HG02588 (cell line): ENCODE measurements at regions not wholly inside any gene's neighbourhood (a gene's known extent, or its start where the extent isn't known, plus 50 kb on each side); places are given as distances from the start of the nearest gene placed in this dataset.
"Not testable (repeated sequence)": the region's sequence is repeated elsewhere in the genome, so short reads cannot be mapped to it uniquely, and the experiment has no call there.

ENCODE experiments used
- ATAC-seq: cut with Tn5 transposase; IDR thresholded peaks from one replicate; pipeline ENCODE4 v1.9.1; 2021; ENCODE audit warnings: mild to moderate bottlenecking, moderate library complexity; ENCODE audit not compliant: unreplicated experiment

DNA sequence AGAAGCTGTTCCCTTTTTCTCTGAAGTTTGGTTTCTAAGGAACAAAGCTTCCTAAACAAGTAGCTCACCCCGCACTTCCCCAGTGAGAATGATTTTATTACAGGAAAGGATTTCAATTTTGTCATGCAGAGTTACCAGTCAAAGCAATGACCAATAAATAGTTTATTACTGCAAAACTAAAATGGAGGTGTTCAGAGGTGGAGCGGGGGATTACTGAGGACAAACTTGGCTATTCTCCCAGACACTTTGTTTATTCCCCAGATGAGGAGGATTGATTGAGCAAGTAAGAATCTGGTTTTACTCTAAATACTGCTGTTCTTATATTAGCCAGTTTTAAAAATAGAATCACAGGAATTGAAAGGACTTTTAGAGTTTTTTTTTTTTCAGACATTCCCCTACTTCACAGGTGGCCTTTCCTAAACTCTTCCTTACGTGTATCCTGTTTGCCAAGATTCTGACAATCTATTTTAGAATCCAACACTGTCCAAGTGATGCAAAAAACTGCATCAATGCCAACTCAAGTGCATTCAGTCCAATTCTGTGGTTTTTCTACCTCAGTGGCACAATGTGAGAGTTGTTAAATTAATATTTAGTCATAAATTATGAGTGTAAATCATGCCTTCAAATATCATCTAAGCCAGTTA lies 136.1 kb downstream of the TNFSF18 start:
- no peak for ATAC-seq

DNA sequence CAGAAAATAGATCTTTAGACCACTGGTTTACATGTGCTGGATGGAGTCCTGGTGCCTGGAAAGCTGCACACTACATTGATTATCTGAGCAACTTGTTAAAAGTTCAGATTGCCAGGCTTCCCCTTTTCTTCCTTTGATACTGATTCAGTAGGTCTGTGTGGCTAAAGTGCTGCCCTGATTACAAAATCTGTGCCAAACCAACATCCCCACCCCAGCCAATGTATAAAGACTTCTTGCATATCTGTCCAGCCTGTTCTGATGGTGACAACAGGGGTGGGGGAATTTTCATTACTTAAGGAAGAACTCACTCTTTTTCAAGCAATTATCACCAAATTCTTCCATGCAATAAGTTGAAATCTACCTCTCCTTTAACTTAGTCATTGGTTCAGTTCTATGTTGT lies 135.5 kb downstream of the TNFSF18 start:
- ATAC-seq: no peak

DNA sequence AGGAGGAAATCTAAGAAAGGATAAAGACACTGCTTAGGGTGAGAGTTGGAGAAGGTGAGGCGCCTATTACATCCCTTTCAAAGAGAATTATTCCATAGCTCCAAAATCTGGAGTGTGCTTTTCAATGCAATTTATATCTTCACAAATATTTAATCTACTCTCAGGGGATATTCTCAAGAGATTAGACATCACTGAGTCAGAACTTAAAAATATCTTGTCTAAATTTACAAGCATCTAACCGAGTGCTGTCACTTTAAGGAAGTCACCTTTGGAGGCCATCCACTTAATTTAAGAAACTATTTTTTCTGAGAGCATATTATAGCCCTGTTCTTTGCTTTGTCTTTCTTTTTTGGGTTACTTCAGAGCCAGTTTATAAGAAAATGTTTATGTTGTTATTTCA lies 134.6 kb downstream of the TNFSF18 start:
- ATAC-seq: no peak

DNA sequence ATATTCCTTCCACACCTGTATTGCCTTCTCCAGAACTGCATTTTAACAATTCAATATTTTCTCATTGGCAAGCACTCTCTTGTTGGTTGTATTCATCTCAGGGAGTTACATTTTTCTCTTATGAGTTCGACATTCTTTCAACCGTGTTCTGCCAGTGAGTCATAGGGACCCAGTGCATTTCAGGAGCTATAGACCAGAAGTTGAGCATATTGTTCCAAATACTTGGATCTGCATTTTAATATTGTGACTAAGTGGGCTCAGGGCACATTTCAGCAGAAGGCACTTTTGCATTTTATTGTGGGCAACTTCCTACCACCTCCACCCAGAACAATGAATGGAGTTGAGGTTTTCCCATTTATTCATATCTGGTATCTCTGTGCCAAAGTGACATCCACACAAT lies 132.8 kb downstream of the TNFSF18 start:
- no peak for ATAC-seq

DNA sequence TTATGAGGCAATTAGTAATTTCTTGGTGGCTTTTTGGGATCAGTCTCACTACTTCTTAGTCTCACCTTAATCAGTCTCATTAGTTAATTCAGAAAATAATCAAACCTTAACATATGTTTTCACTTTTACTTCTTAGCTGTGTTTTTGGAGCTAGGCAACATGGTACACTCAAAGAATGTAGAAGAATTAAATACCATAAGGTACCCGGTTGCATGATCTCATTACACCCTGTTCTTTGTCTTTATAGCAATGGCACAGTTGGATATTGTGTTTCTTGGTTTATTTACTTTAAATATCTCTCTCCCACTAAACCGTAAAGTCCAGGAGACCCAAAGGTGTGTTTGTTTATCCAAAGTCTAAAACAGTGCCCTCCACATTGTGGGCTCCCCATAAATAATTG lies 132.3 kb downstream of the TNFSF18 start:
- no peak for ATAC-seq

DNA sequence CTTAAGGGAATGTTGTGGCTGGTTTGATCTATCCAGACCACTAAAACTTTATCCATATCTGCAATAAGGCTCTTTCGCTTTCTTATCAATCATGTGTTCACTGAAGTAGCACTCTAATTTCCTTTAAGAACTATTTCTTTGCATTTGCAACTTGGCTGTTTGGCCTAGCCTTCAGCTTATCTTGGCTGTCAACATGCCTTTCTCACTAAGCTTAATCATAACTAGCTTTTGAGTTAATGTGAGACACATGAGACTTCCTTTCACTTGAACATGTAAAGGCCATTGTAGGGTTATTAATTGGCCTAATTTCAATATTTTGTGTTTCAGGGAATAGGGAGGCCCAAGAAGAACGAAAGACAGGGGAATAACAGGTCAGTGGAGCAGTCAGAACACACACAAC lies 124.7 kb downstream of the TNFSF18 start:
- ATAC-seq: no peak

DNA sequence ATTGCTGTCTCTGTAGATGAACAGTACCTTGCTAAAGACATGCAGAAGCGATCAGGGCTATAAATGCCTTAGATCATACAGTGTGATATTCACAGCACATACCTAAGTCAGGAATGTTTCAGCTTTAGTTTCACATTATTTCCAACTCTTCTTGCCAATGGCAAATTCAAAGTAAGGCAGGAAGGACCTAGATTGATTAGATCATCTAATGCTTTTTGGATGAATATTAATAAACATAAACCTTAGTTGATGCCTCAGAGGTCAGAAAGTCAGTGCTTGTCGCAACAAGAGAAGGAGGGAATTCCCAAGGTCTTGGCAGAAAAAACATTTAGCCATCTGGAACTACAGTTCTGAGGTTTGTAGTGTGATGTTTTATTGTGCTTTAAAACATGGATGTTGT lies 122.3 kb downstream of the TNFSF18 start:
- no peak for ATAC-seq

DNA sequence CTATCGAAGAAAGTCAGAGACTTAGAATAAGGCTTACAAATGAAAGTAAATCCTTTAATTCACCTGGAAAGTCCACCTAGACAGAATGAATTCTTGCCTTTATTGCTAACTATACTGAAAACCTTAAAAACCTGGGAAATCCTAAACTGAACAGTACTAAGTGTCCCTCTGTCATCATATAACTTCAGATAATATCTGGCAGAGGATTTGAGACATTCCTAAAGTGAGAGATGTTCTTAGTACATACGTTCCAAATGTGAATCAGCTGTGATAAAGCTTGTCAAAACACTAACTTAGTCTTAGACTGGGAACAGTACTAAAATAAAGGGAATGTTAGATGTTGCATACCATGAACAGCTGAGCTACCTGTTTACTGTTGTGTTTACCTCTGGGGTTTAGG lies 121.7 kb downstream of the TNFSF18 start:
- no peak for ATAC-seq

DNA sequence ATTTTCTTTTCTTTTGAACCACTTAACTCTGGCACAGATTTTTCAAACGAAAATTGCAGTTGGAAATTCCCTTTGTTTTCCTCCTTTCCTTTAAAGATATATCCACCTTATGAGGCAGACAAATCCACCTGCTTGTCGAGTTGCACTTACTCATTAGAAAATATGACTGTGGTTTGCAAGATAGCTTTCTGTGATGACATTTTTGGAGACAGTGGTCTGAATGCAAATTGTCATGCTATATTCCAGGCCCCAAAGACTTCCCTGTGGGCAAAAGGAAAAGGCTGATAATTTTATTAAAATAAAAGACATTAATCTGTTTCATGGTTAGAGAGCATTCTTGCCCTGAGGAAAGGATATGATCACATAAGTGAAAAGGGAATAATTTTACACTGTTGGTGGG lies 120.6 kb downstream of the TNFSF18 start:
- no peak for ATAC-seq

DNA sequence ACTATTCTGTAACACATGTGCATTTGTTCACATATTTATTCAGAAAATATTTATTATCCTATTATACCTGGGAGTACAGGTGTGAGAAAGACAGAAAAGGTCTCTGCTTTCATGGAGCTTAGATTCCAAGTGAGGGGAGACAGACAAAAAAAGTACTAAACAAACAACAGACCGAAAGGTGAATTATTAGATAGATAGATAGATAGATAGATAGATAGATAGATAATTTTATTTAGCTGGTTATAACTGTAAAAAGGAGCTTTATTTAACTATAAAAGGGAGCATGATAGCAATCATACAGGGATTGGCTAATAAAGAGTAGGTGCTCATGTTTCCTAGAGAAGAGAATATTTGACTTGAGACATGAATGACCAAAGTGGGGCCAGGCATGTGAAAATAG lies 119.4 kb downstream of the TNFSF18 start:
- no peak for ATAC-seq

DNA sequence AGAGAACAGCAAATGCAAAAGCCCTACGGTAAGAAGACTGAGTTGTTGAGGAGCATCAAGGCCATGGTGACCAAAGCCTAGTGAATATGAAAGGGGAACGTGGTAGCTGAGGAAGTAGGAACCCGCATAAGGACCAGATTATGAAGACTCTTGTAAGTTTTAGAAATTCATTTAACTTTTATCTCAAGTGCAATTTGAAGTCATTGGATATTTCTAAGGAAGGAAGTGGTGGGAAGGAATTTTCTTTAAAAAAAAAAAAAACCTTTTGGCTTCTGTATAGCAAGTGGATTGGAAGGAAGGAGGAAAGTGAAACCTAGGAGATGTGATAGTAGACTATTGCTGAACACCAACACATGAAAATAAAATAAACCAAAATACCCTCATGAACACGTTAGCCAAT lies 119.0 kb downstream of the TNFSF18 start:
- ATAC-seq: no peak

DNA sequence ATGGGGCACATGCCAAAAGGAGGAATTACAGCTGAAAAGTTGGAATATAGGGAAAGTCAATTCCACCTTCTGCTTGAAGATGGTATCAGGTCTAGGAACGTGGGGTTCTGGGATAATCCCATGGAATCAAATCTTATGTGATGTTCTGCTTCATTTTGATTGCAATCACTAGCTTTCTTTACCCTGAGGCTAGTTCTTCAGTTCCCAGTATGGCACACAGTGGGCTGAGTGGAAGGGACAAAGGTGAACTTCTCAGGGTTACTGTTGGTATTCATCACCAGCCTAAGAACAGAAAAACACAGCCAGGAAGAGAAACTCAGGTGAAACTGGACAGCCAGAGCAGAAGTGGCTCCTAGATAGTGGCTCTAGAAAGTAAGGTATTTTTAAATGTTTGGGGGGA lies 117.8 kb downstream of the TNFSF18 start:
- no peak for ATAC-seq

DNA sequence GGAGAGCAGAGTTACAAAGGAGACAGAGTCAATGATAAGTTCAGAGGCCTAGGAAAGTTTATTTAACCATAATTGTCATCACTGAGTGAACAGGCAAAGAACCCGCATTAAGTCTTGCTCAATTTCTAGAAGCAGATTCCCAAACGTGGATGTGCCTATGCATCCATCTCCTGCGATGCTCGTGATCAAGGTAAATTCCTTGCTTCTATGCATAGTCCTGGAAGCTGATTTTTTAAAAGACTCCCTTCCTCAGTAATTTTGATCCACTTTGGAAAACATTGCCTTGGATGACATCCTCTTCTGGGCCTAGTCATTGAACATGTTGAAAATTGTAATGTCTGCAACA lies 116.4 kb downstream of the TNFSF18 start:
- ATAC-seq: no peak

DNA sequence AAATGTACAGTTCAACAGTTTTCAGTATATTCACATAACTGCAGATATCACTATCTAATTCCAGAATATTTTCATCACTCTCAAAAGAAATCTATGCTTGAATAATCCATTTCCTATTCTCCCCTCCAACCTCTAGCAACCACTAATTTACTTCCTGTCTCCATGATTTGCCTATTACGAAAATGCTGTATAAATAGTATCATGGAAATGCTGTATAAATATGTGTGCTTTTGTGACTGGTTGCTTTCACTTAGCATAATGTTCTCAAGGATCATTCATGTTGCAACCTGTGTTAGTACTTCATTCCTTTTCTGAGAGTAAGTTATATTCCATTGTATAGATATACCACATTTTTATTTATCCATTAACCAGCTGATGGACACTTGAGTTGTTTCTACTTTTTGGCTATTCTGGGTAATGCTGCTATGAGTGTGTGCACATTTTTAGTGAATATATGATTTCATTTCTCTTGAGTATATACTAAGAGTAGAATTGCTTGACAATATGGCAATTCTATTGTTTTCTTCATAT lies 115.6 kb downstream of the TNFSF18 start:
- ATAC-seq: no peak

DNA sequence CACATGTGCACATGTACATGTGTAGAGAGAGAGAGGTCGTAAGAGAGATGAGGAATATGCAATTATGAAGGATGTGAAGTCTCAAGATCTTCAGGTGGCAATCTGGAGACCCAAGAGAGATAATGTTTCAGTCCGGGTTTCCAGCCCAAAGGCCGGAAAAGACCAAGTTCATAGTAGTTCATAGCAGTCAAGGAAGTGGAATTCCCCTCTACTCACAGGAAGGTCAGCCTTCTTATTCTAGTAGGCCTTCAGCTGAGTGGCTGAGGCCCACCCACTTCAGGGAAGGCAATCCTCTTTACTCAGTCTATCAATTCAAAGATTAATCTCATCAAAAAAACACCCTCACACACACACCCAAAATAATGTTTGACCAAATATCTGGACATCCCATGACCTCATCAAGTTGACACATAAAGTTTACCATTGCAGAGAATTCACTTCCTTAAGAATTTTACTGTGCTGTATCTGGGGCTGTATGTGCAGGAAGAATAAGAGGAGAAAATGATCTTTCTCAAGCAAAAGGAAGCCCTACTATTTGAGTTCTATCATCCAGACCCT lies 114.6 kb downstream of the TNFSF18 start:
- ATAC-seq: no peak

DNA sequence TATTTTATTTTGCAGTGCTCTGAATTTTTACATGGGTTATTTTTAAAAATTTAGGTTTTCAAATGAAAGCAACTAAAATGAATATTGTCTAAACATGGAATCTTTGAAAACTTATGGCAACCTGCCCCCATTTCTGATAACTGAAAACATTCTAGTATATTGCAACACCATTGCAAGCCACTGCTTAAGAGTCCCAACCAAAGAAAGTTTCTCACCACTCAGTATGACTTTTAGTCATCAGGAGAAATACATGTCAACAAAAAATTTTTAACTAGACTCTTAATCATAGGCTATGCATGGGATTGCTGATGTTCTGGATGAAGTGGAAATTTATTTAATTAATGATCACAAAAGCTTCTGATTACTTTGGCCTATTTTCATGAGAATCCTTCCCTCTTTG lies 112.1 kb downstream of the TNFSF18 start:
- ATAC-seq: no peak

DNA sequence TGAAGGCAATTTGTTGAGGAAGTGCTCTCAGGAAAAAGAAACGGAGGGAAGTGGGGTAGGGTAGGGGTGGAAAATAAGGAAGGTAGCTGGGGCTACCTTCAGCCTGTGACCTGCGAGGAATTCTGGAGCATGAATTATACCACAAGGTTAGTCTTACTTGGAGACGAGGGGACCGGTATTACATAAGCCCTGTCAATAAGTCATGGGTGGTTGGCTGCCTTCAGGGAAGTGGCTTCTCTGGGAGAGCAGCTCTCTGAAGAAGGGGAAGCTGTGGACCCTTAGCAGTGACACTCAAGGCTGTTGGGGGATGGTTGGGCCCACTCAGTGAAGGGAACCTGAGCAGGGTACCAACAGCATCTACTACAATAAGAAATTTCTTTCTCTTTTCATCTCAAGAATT lies 111.3 kb downstream of the TNFSF18 start:
- ATAC-seq: no peak

DNA sequence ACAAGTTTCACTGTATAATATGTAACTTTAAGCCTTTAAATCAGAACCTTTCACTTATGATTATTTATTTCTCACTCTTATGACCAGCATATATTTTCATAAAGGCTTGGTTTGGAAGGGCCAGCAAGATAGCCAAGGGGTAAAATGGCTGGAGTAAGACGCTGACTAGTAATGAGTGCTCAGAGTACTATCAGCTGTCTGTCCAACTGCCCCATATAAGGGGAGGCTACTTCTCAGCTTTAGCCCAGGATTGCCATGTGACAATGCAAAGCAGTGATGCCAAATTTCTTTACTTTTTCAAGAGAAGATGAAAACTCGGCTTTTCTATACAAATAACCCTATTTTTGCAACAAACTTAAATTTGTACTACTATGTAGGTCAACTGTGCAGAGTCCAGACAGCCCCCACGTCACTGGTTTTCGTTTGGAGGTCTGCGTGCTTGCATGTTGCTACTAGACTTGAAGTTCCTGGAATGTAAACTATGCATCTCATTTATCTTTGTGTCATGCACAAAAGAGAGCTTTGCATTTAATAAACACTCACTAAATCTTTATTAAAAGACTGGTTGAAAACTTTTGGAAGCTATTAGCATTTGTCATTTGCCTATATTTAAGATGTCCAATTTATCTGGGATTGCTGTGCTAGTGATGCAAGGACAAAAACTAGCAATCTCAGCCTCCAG lies 110.4 kb downstream of the TNFSF18 start:
- ATAC-seq: no peak

DNA sequence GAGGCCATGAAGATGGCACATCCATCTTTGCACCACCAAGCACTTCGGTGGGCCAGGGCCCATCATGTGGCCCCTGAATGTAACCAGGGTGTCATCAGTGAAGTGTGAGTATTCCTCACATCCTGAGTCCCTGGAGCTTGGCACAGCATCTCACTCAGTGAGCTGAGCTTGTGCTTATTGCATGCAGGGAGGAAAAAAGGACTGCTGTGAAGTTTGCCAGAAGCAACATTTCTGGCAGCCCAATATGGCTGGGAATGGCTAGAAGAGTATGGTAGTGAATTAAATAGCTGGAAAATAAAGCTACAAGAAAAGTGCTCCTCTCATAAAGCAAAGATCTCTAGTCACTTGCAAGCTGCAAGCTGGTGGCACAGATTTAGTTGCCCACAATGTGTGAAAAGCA lies 109.3 kb downstream of the TNFSF18 start:
- no peak for ATAC-seq

DNA sequence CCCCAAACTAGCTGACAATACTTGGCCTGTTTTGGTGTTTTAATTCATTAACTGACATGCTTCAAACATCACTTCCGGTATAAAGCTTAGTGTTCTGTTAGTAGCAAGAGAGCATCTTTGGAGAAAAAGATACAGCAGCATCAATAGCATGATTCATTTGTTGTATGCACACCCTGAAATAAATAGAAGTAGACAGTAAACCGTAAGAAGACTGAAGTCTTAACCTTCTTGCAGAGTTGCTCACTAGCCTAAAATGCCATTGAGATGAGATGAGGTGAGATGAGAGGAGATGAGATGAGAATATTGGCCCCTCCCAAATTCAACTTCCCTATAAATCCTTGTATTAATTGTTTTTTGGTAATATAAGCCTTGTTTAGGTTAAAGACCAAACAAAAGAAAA lies 108.8 kb downstream of the TNFSF18 start:
- ATAC-seq: no peak

DNA sequence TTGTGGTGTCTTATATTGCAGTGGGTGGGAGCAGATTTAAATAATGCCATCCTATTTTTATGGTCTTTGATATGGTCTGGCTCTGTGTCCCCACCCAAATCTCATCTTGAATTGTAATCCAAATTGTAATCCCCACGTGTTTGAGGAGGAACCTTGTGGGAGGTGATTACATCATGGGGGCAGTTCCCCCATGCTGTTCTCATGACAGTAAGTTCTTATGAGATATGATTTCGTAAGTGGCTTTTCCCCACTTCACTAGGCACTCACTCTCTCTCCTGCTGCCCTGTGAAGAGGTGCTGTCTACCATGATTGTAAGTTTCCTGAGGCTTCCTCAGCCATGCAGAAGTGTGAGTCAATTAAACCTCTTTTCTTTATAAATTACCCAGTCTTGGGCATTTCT lies 107.6 kb downstream of the TNFSF18 start:
- not testable (repeated sequence) for ATAC-seq

DNA sequence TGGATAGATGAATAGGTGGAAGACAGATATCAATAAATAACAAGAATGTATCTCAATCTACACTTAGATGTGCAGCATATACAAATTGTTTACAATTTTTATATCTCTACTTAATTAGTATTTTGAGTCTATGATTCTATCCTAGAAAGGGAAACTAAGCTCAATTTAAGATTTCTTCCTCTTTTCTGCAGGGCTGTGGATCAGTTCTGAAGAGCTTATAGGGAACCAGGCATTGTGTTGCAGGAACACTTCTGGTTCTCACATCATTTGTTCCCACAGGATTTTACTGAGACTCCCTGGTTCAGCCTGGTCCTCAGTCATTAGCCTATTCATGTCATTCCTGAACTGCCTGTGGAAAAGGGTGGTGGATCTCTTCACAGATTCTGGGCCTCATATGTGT lies 105.8 kb downstream of the TNFSF18 start:
- no peak for ATAC-seq
